HepG2 (cell line): ENCODE measurements at regions not wholly inside any gene's neighbourhood (a gene's known extent, or its start where the extent isn't known, plus 50 kb on each side); places are given as distances from the start of the nearest gene placed in this dataset.

Experiments used
- ELF1 ChIP-seq: sonication (generic); formaldehyde crosslinking; IDR thresholded peaks from 2 replicates; pipeline ENCODE4 v1.4.0; 2020; ENCODE audit warnings: missing genetic modification reagents
- ETV6 ChIP-seq: sonication (generic); formaldehyde crosslinking; conservative IDR thresholded peaks from 2 replicates; pipeline ENCODE4 v1.4.0; 2020; ENCODE audit warnings: missing genetic modification reagents
- KDM1A ChIP-seq: IDR thresholded peaks from 2 replicates; pipeline ENCODE4 v1.6.1; 2016; ENCODE audit warnings: missing compliant biosample characterization
- KDM5A ChIP-seq: fragments of 200-600 bp; sonication (generic); IDR thresholded peaks from 2 replicates; pipeline ENCODE4 v1.7.0; 2018; ENCODE audit warnings: antibody characterized with exemption, mild to moderate bottlenecking, low read length, borderline replicate concordance
- NFYB ChIP-seq: sonication (generic); formaldehyde crosslinking; IDR thresholded peaks from 2 replicates; pipeline ENCODE4 v1.4.0; 2020; ENCODE audit warnings: missing genetic modification reagents
- NR2C2 ChIP-seq: sonication (generic); formaldehyde crosslinking; IDR thresholded peaks from 2 replicates; pipeline ENCODE4 v1.4.0; 2020; ENCODE audit warnings: missing genetic modification reagents, mild to moderate bottlenecking, moderate library complexity, borderline replicate concordance
- POLR2AphosphoS5 ChIP-seq: IDR thresholded peaks from 2 replicates; pipeline ENCODE4 v1.6.1; 2012; ENCODE audit warnings: low read depth, low read length
- ZNF274 ChIP-seq: sonication (generic); formaldehyde crosslinking; IDR thresholded peaks from 2 replicates; pipeline ENCODE4 v1.5.1; 2020; ENCODE audit warnings: mild to moderate bottlenecking, missing genetic modification reagents
- ZSCAN21 ChIP-seq: sonication (generic); formaldehyde crosslinking; IDR thresholded peaks from 2 replicates; pipeline ENCODE4 v1.8.0; 2022; ENCODE audit warnings: mild to moderate bottlenecking, missing genetic modification reagents, moderate library complexity, borderline replicate concordance
- TF ChIP-seq, protein P1 (sequence below): sonication (generic); formaldehyde crosslinking; IDR thresholded peaks from 2 replicates; pipeline ENCODE4 v1.4.0; 2020; ENCODE audit warnings: missing genetic modification reagents, low read depth, mild to moderate bottlenecking, borderline replicate concordance
- TF ChIP-seq, protein P2 (sequence below): IDR thresholded peaks from 2 replicates; pipeline ENCODE4 v1.6.1; 2016; ENCODE audit warnings: low read depth, borderline replicate concordance
- TF ChIP-seq, protein P3 (sequence below), 2 experiments: sonication (generic) in 1 of 2; formaldehyde crosslinking in 1 of 2; IDR thresholded peaks; 2 replicates each; pipeline versions ENCODE4 v1.5.1 to v1.6.1; 2011 to 2020; ENCODE audit warnings: borderline replicate concordance in 1 of 2, low read depth in 1 of 2, low read length in 1 of 2, mild to moderate bottlenecking in 1 of 2, missing genetic modification reagents in 1 of 2, moderate library complexity in 1 of 2
- TF ChIP-seq, protein P4 (sequence below): sonication (generic); formaldehyde crosslinking; IDR thresholded peaks from 2 replicates; pipeline ENCODE4 v1.5.0; 2020; ENCODE audit warnings: mild to moderate bottlenecking, missing genetic modification reagents, moderate library complexity
- TF ChIP-seq, protein P5 (sequence below), 2 experiments: fragments of 450-650 bp in 1 of 2; sonication (generic) in 1 of 2; formaldehyde crosslinking in 1 of 2; IDR thresholded peaks; 2 replicates each; pipeline versions ENCODE4 v1.6.1 to v1.8.0; 2016 to 2022; ENCODE audit warnings: antibody characterized with exemption in 1 of 2, mild to moderate bottlenecking in 1 of 2, missing genetic modification reagents in 1 of 2

DNA sequence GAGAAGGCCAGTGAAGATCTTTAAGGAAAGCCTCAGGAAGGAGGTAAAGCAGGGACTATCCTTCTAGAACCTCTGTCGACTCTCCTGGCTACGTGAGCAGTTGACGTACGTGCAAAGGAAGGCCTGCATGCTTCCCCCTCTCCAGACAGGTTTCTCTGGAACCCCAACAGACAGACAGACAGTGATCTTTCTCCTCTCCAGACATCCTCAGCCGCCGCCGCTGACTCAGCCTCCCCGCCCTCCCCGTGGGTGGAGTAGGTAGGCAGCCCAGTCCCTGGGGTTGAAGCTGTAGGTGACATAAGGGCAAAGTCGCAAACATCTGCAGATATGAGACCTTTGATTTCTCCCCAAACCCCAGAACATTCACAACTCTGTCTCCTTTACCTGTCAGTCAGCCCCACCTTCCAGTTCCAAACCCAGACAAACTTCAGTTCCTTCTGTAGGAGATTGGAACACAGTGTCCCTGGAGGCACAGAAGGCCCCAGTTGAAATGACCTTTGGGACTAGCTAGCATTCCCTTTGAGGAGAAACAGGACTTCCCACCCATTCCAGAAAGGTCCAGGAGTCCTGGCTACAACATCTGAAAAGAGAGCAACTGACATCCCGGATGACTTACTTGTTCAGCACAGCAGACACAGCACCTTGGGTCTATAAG lies 146.0 kb upstream of the JUN start:
- TF ChIP-seq KDM5A = no peak
- TF ChIP-seq, protein P1, sequence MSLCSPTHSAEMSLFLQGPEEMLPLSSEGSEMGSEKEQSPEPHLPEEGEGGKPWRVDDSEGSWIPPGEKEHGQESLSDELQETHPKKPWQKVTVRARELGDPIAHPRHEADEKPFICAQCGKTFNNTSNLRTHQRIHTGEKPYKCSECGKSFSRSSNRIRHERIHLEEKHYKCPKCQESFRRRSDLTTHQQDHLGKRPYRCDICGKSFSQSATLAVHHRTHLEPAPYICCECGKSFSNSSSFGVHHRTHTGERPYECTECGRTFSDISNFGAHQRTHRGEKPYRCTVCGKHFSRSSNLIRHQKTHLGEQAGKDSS (CRISPR knock-in tag) = no peak
- TF ChIP-seq, protein P2, sequence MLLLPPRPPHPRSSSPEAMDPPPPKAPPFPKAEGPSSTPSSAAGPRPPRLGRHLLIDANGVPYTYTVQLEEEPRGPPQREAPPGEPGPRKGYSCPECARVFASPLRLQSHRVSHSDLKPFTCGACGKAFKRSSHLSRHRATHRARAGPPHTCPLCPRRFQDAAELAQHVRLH (CRISPR knock-in tag) = no peak
- no peak for TF ChIP-seq POLR2AphosphoS5
- TF ChIP-seq, protein P3, sequence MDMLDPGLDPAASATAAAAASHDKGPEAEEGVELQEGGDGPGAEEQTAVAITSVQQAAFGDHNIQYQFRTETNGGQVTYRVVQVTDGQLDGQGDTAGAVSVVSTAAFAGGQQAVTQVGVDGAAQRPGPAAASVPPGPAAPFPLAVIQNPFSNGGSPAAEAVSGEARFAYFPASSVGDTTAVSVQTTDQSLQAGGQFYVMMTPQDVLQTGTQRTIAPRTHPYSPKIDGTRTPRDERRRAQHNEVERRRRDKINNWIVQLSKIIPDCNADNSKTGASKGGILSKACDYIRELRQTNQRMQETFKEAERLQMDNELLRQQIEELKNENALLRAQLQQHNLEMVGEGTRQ (IDR thresholded peaks at IDR 0.05; ENCODE audit: low read depth, low read length) = no peak
- TF ChIP-seq, protein P3 (CRISPR knock-in tag; IDR thresholded peaks at IDR 0.05; ENCODE audit: borderline replicate concordance) = no peak
- no peak for TF ChIP-seq ZNF274 (CRISPR knock-in tag)
- no peak for TF ChIP-seq KDM1A (CRISPR knock-in tag)
- TF ChIP-seq, protein P4, sequence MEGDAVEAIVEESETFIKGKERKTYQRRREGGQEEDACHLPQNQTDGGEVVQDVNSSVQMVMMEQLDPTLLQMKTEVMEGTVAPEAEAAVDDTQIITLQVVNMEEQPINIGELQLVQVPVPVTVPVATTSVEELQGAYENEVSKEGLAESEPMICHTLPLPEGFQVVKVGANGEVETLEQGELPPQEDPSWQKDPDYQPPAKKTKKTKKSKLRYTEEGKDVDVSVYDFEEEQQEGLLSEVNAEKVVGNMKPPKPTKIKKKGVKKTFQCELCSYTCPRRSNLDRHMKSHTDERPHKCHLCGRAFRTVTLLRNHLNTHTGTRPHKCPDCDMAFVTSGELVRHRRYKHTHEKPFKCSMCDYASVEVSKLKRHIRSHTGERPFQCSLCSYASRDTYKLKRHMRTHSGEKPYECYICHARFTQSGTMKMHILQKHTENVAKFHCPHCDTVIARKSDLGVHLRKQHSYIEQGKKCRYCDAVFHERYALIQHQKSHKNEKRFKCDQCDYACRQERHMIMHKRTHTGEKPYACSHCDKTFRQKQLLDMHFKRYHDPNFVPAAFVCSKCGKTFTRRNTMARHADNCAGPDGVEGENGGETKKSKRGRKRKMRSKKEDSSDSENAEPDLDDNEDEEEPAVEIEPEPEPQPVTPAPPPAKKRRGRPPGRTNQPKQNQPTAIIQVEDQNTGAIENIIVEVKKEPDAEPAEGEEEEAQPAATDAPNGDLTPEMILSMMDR (CRISPR knock-in tag) = no peak
- no peak for TF ChIP-seq ZSCAN21 (CRISPR knock-in tag)
- TF ChIP-seq ETV6 (CRISPR knock-in tag) = no peak
- TF ChIP-seq, protein P5, sequence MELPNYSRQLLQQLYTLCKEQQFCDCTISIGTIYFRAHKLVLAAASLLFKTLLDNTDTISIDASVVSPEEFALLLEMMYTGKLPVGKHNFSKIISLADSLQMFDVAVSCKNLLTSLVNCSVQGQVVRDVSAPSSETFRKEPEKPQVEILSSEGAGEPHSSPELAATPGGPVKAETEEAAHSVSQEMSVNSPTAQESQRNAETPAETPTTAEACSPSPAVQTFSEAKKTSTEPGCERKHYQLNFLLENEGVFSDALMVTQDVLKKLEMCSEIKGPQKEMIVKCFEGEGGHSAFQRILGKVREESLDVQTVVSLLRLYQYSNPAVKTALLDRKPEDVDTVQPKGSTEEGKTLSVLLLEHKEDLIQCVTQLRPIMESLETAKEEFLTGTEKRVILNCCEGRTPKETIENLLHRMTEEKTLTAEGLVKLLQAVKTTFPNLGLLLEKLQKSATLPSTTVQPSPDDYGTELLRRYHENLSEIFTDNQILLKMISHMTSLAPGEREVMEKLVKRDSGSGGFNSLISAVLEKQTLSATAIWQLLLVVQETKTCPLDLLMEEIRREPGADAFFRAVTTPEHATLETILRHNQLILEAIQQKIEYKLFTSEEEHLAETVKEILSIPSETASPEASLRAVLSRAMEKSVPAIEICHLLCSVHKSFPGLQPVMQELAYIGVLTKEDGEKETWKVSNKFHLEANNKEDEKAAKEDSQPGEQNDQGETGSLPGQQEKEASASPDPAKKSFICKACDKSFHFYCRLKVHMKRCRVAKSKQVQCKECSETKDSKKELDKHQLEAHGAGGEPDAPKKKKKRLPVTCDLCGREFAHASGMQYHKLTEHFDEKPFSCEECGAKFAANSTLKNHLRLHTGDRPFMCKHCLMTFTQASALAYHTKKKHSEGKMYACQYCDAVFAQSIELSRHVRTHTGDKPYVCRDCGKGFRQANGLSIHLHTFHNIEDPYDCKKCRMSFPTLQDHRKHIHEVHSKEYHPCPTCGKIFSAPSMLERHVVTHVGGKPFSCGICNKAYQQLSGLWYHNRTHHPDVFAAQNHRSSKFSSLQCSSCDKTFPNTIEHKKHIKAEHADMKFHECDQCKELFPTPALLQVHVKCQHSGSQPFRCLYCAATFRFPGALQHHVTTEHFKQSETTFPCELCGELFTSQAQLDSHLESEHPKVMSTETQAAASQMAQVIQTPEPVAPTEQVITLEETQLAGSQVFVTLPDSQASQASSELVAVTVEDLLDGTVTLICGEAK (IDR thresholded peaks at IDR 0.05) = no peak
- TF ChIP-seq, protein P5 (CRISPR knock-in tag; IDR thresholded peaks at IDR 0.05) = no peak
- TF ChIP-seq NR2C2 (CRISPR knock-in tag) = no peak
- no peak for TF ChIP-seq ELF1
- no peak for TF ChIP-seq NFYB (CRISPR knock-in tag)
